ENCODE measurements at regions not wholly inside any gene's neighbourhood (a gene's known extent, or its start where the extent isn't known, plus 50 kb on each side); places are given as distances from the start of the nearest gene placed in this dataset.

DNA sequence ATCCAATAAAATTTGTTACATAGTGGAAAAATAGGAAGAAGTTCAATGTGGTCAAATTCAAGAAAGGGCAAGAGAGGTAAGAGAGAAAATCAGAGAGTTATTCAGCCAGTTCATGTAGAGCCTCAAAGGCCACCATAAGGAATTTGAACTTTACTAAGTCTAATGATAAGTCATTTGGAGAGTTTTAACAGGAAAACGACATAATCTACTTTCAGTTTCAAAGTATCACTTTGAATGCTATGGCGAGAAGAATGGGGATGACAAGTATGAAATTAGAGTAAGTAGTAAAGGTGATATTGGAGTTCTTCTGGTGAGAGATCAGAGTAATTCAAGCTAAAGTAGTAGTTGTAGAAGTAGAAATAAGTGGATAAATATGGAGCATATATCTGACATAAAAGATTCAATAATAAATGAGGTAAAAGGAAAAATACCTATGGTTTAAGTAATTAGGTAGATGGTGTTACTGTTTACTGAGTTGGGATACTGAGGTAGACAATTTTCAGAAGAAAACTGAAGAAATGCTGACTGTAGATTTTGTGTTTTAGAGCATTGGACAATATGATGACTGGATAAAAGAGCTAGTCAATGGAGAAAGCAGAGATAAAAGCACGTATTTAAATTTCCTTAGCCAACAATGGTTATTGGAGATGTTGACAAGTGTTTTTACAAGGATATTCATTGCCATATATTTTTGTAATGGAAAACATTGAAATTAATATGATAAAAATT lies 331.7 kb upstream of the ADGRL3 start:
- Histone ChIP-seq H3K27me3 (replicated peaks; ENCODE audit: insufficient read depth) (no peaks in the 10 kb centered on the region), H3K36me3 (ENCODE audit: low read depth) (no peaks in the 10 kb centered on the region), H3K4me1 (ENCODE audit: insufficient read depth) (no peaks in the 10 kb centered on the region), H3K79me2 (ENCODE audit: insufficient read depth) (no peaks in the 10 kb centered on the region), H3K9ac (no peak overlapping the region), H3K4me2 (ENCODE audit: unreplicated experiment) (no peak overlapping the region), H2AFZ (no peak overlapping the region), H3K9me3 (ENCODE audit: low read depth) (no peaks in the 10 kb centered on the region), H4K20me1 (ENCODE audit: insufficient read depth) (no peaks in the 10 kb centered on the region), H3F3A (ENCODE audit: insufficient read depth) (no peaks in the 10 kb centered on the region), H3K27ac (no peak overlapping the region), H3K9me2 (ENCODE audit: insufficient read depth) (no peaks in the 10 kb centered on the region), H3K4me3 (no peak overlapping the region)
- no peak for DNase-seq
- no peak for TF ChIP-seq EZH2phosphoT487 (IDR thresholded peaks at IDR 0.05; ENCODE audit: insufficient read depth, low read depth)
- 42% methylated on average over 3 of the region's 3 CpGs for WGBS, 2 experiments (ENCODE audit: low coverage in 1 of 2, low lambda C conversion rate in 2 of 2, missing lambda C conversion rate in 2 of 2)
- in situ Hi-C loops (cut with MboI) = no loop called here

DNA sequence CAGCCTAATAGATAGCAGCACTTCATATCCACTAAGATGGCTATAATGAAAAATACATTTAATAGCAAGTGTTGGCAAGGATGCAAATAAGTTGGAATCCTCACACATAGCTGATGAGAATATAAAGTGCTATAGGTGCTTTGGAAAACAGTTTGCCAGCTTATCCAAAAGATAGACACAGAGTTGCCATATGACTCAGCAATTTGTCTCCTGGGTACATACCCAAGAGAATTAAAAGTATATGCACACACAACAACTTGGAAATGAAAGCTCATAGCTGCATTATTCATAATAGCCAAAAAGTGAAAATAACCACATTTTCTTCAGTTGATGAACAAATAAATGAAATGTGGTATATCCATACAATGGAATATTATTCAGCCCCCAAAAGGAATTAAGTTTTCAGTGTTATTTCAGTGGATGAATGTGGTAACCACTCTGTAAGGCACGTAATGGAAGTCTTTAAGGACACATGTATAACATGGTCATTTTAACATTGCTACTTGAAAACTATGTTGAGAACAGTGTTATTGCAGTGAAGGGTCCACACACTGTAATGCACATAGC lies 320.9 kb upstream of the ADGRL3 start:
- H3K9me2 ChIP-seq (ENCODE audit: insufficient read depth) = no peaks in the 10 kb centered on the region
- WGBS, 2 experiments (ENCODE audit: low coverage in 1 of 2, low lambda C conversion rate in 2 of 2, missing lambda C conversion rate in 2 of 2) = 7 to 14% methylated on average over 1 of the region's 1 CpG

DNA sequence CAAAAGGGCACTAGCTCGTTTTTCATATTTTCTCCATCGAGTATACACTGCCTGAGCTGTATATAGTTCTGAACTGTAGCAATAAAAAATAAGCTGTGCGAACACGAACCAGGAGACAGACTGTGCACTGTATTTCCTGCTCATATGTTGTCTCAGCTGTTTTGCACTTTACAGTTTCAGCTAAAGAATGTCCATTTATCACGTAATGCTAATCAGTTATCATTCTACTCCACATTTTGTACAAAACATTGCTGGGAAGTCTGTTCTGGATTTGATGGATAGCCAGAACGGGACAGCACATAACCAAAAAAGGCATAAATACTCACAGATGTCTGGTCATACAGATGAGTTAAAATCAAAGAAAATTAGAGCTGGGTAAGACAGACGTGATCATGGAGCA lies 315.5 kb upstream of the ADGRL3 start:
- no peak overlapping the region for H3K4me3 ChIP-seq
- no peaks in the 10 kb centered on the region for H4K20me1 ChIP-seq (ENCODE audit: insufficient read depth)
- no peak overlapping the region for H3K9ac ChIP-seq
- DNase-seq = no peak
- H3K27ac ChIP-seq = no peak overlapping the region
- no peaks in the 10 kb centered on the region for H3K27me3 ChIP-seq (replicated peaks; ENCODE audit: insufficient read depth)
- TF ChIP-seq EZH2phosphoT487 (IDR thresholded peaks at IDR 0.05; ENCODE audit: insufficient read depth, low read depth) (no peak), EZH2 (IDR thresholded peaks at IDR 0.05; ENCODE audit: insufficient read depth, poor library complexity, severe bottlenecking) (no peak)
- no peaks in the 10 kb centered on the region for H3K79me2 ChIP-seq (ENCODE audit: insufficient read depth)
- no peak overlapping the region for H3K4me2 ChIP-seq (ENCODE audit: unreplicated experiment)
- no peaks in the 10 kb centered on the region for H3K9me3 ChIP-seq (ENCODE audit: low read depth)
- H3K36me3 ChIP-seq (ENCODE audit: low read depth) = no peaks in the 10 kb centered on the region
- 0 to 4% methylated on average over 7 of the region's 7 CpGs for WGBS, 2 experiments (ENCODE audit: low coverage in 1 of 2, low lambda C conversion rate in 2 of 2, missing lambda C conversion rate in 2 of 2)
- H3F3A ChIP-seq (ENCODE audit: insufficient read depth) = no peaks in the 10 kb centered on the region
- H2AFZ ChIP-seq = no peak overlapping the region
- H3K4me1 ChIP-seq (ENCODE audit: insufficient read depth) = no peaks in the 10 kb centered on the region
- in situ Hi-C loops (cut with MboI) = no loop called here
- H3K9me2 ChIP-seq (ENCODE audit: insufficient read depth) = no peaks in the 10 kb centered on the region

More for the DNA sequence above, 320.9 kb upstream of the ADGRL3 start:
- Histone ChIP-seq H3K4me2 (ENCODE audit: unreplicated experiment) (no peak overlapping the region), H2AFZ (no peak overlapping the region), H3K36me3 (ENCODE audit: low read depth) (no peaks in the 10 kb centered on the region), H3K27ac (no peak overlapping the region), H3K9ac (no peak overlapping the region), H3K79me2 (ENCODE audit: insufficient read depth) (no peaks in the 10 kb centered on the region), H3F3A (ENCODE audit: insufficient read depth) (no peaks in the 10 kb centered on the region), H3K4me1 (ENCODE audit: insufficient read depth) (no peaks in the 10 kb centered on the region), H3K27me3 (replicated peaks; ENCODE audit: insufficient read depth) (no peaks in the 10 kb centered on the region), H3K9me3 (ENCODE audit: low read depth) (no peaks in the 10 kb centered on the region), H3K4me3 (no peak overlapping the region), H4K20me1 (ENCODE audit: insufficient read depth) (no peaks in the 10 kb centered on the region)
- DNase-seq = no peak
- TF ChIP-seq EZH2 (IDR thresholded peaks at IDR 0.05; ENCODE audit: insufficient read depth, poor library complexity, severe bottlenecking) (no peak), EZH2phosphoT487 (IDR thresholded peaks at IDR 0.05; ENCODE audit: insufficient read depth, low read depth) (no peak)
- in situ Hi-C loops (cut with MboI) = no loop called here

DNA sequence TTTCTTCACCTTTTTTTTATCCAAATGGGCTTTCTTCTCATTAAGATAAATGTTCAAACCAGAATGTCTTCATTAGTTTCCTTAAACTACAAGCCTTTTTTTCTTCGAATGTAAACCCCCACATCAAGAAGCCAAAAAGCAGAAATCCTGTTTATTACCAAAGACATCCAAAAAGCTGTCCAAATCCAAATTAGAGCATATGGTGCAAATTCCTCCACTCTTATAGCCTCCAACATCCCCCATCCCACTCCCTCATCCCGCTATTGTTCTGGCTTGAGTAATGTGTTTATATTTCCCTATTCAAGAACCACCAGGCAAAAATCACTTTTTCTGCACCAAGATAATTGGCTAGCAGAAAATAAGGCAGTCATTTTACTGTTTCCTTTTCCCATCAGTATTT lies 315.1 kb upstream of the ADGRL3 start:
- Histone ChIP-seq H3K79me2 (ENCODE audit: insufficient read depth) (no peaks in the 10 kb centered on the region), H2AFZ (no peak overlapping the region), H4K20me1 (ENCODE audit: insufficient read depth) (no peaks in the 10 kb centered on the region), H3F3A (ENCODE audit: insufficient read depth) (no peaks in the 10 kb centered on the region), H3K36me3 (ENCODE audit: low read depth) (no peaks in the 10 kb centered on the region), H3K9me2 (ENCODE audit: insufficient read depth) (no peaks in the 10 kb centered on the region), H3K4me2 (ENCODE audit: unreplicated experiment) (no peak overlapping the region), H3K27me3 (replicated peaks; ENCODE audit: insufficient read depth) (no peaks in the 10 kb centered on the region), H3K4me1 (ENCODE audit: insufficient read depth) (no peaks in the 10 kb centered on the region), H3K4me3 (no peak overlapping the region), H3K9ac (no peak overlapping the region), H3K27ac (no peak overlapping the region), H3K9me3 (ENCODE audit: low read depth) (no peaks in the 10 kb centered on the region)
- no peak for TF ChIP-seq EZH2 (IDR thresholded peaks at IDR 0.05; ENCODE audit: insufficient read depth, poor library complexity, severe bottlenecking)
- TF ChIP-seq EZH2phosphoT487 (IDR thresholded peaks at IDR 0.05; ENCODE audit: insufficient read depth, low read depth) = no peak
- in situ Hi-C loops (cut with MboI) = no loop called here
- no peak for DNase-seq
- 12 to 24% methylated on average over 2 of the region's 2 CpGs for WGBS, 2 experiments (ENCODE audit: low coverage in 1 of 2, low lambda C conversion rate in 2 of 2, missing lambda C conversion rate in 2 of 2)

Data from GM23248 (cell line).